GM19324 (cell line): ENCODE measurements at regions not wholly inside any gene's neighbourhood (a gene's known extent, or its start where the extent isn't known, plus 50 kb on each side); places are given as distances from the start of the nearest gene placed in this dataset.
A peak's percentile ranks its signal among the peaks of the same experiment; 100 is the strongest.

ENCODE experiments used
- ATAC-seq: cut with Tn5 transposase; IDR thresholded peaks from one replicate; pipeline ENCODE4 v1.9.1; 2021; ENCODE audit warnings: mild to moderate bottlenecking, moderate library complexity; ENCODE audit not compliant: unreplicated experiment, low FRiP score

- ATAC-seq: no peak
Observed at GRCh38 chr13:80047406-80047805, 293.5 kb downstream of the SPRY2 start.

GRCh38 chr13:80040981-80041317 is 300.0 kb downstream of the SPRY2 start:
- ATAC-seq: no peak

- ATAC-seq: no peak
Observed at GRCh38 chr13:80040196-80040980, 300.5 kb downstream of the SPRY2 start.

GRCh38 chr13:80039000-80039399 is 301.9 kb downstream of the SPRY2 start:
- ATAC-seq: no peak

GRCh38 chr13:80038371-80038770 is 302.6 kb downstream of the SPRY2 start:
- no peak for ATAC-seq

- ATAC-seq: peak; percentile 46
Observed at GRCh38 chr13:80037505-80037888, 303.4 kb downstream of the SPRY2 start.

- peak; percentile 50 for ATAC-seq
Observed at GRCh38 chr13:80036845-80037504, 304.0 kb downstream of the SPRY2 start.

GRCh38 chr13:80035096-80035495 is 305.8 kb downstream of the SPRY2 start:
- ATAC-seq: no peak

GRCh38 chr13:80033951-80034350 is 307.0 kb downstream of the SPRY2 start:
- ATAC-seq: no peak

- no peak for ATAC-seq
Observed at GRCh38 chr13:80033286-80033685, 307.6 kb downstream of the SPRY2 start.

- no peak for ATAC-seq
Observed at GRCh38 chr13:80030491-80030890, 310.4 kb downstream of the SPRY2 start.

- ATAC-seq: no peak
Observed at GRCh38 chr13:80029170-80029569, 311.8 kb downstream of the SPRY2 start.

- ATAC-seq: no peak
Observed at GRCh38 chr13:80022146-80022545, 318.8 kb downstream of the SPRY2 start.

- no peak for ATAC-seq
Observed at GRCh38 chr13:80012251-80012650, 328.7 kb downstream of the SPRY2 start.

GRCh38 chr13:80011448-80012212 is 329.3 kb downstream of the SPRY2 start:
- no peak for ATAC-seq

GRCh38 chr13:80010846-80011245 is 330.1 kb downstream of the SPRY2 start:
- ATAC-seq: no peak

- ATAC-seq: no peak
Observed at GRCh38 chr13:80010286-80010831, 330.6 kb downstream of the SPRY2 start.

- no peak for ATAC-seq
Observed at GRCh38 chr13:80009760-80010159, 331.2 kb downstream of the SPRY2 start.

GRCh38 chr13:80006940-80007339 is 334.0 kb downstream of the SPRY2 start:
- ATAC-seq: no peak

GRCh38 chr13:80001510-80001842 is 339.4 kb downstream of the SPRY2 start:
- no peak for ATAC-seq
